HG02970 (cell line): ENCODE measurements at regions not wholly inside any gene's neighbourhood (a gene's known extent, or its start where the extent isn't known, plus 50 kb on each side); places are given as distances from the start of the nearest gene placed in this dataset.
"Not testable (repeated sequence)": the region's sequence is repeated elsewhere in the genome, so short reads cannot be mapped to it uniquely, and the experiment has no call there.

ENCODE experiments used
- ATAC-seq: cut with Tn5 transposase; IDR thresholded peaks from one replicate; pipeline ENCODE4 v1.9.1; 2021; ENCODE audit warnings: mild to moderate bottlenecking, moderate library complexity, moderate number of reproducible peaks; ENCODE audit not compliant: unreplicated experiment, low FRiP score

GRCh38 chr21:16102113-16102512 is 372.3 kb downstream of the USP25 start:
- ATAC-seq, result no peak

DNA sequence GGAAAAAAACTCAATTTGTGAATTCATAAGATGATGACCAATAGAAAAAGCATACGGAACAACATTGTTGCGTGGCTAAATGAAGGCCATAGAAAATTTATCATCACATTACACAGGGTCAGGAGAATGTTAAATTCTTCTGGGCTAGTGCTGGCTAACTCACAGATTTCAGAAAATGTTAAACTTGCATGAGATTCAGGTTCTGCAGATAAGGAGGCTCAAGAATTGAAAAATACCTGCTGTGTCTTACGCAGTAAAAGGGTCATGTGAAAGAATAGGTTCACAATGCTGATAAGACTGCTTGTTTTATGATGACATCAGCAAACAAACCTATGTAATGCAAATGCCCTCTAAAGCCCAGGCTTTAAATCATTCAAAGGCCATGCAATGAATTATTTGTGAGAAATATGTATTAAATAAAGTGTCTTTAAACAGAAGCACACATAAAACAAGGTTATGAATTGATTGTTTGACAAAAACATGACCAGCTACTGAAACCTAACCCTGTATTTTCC is 378.8 kb downstream of the USP25 start:
- ATAC-seq, result no peak

- no peak for ATAC-seq
Observed at GRCh38 chr21:16113052-16113715, 383.4 kb downstream of the USP25 start.

- ATAC-seq, result no peak
Observed at GRCh38 chr21:16115461-16115860, 385.7 kb downstream of the USP25 start.

DNA sequence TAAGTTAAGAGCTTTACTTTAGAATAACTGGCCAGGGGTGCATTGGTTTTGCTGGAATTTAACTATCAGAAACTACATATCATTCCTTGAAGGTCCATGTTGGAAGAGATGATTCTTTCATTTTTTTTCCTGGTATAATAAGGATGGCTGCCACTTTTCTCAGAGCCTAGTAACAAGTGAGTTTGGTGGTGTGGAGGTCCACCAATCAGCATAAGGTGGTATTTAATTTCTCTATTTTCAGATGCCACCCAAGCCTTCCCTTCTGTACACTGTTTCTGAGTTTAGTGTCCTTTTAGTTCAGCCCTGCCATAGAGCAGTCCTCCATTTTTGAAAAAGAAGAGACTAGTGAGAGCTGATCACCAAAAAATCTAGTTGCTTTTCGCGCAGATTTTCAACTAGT is 386.3 kb downstream of the USP25 start:
- no peak for ATAC-seq

DNA sequence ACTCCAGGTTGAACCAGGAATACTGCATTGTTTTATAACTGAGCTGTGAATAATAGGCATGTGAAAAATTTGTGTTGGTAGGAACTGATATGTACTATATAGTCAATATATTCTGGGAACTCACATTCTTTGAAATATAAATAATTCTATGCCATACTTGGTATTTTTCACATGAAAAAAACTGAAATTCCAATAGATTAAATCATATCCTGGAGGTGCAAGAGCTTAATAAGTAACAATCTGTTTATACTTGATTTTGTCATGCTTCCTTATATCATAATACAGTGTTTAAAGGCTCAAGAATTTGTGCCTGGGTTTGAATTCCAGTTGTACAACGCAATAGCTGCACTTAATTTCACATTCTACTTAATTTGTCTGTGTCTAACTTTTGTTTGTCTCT is 387.0 kb downstream of the USP25 start:
- no peak for ATAC-seq

GRCh38 chr21:16117331-16117730 is 387.5 kb downstream of the USP25 start:
- ATAC-seq, result no peak

DNA sequence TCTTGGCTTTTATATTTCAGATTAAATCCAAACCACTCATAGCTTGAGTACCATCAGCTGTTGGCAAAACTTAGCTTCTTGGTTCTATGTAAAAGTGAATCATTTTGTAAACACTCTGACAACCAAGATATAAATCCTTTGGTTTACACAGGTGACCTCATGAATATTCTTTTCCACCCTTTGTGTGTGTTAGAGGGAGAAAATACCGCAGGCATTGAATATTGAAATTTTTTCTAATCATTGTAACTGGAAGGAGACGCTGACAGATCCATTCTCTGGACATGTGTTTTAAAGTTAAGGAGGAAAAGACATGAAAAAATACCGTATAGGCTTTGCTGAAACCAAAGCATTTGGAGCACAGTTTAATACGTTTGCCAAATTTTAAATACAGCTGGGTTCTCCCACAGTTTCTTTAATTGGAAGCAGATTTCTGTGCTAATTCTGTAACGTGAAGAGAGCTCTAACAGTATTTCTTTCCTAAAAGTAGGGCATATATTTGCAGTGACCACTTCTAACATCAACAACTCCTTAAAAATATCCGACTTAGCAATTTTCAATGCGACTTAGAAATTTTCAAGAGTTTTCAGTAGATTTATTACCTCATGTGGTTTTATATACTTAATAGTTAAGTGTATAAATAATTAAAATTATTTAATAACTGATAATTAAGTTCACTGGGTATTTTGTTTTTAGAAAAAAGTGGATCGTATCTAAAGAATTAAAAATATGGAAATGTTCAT is 388.2 kb downstream of the USP25 start:
- ATAC-seq, result no peak

DNA sequence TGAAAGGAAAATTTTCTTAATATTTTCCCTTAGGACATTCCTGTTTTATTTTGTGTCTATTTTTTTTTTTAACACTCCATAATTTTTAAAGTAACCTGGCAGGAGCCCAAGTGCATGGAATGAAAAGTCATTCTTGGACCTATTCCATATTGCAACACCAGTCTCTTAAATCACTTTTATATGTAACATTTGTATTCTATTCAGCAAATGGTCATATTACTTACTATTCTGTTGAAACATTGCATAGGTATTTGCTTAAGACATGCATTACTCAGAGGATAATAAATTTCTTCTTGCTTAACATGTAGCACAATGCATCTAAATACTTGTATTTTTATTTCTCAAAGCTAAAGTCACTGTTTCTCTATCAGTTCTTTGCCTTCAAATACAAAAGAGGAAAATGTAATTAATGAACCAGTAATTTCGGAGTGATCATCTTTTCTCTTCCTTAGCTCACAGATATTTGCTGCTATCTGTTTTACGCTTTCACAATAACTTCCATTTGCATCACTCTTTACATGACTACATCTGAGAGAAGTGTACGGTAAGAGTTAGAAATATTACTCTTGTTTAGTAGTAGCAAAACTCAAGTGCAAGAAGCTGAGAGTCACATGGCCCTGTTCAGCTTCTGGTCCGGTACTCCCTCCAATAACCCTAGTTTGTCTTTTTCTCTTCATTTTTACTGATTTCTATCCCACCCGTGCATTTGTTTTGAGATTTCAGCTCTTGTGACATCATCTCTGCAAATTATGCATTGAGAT is 394.8 kb downstream of the USP25 start:
- ATAC-seq, result no peak

DNA sequence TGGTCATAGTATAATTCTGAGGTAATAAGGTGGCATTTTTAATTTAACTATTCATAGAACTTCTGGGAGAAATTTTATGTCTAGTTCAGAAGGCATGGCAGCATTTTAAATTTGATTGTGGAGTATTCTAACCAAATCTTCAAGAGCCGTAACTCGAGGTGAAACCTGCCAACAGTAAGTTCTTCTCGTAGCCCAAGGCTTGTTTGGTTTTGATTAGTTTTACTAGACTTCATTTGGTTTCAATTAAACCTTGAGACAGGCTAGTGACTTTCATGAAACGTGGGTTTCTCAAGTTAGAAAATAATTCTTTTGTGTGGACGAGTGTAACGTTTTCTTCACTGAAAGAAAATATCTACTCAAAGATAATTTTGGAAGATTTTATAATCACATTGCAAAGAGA is 395.5 kb downstream of the USP25 start:
- no peak for ATAC-seq

DNA sequence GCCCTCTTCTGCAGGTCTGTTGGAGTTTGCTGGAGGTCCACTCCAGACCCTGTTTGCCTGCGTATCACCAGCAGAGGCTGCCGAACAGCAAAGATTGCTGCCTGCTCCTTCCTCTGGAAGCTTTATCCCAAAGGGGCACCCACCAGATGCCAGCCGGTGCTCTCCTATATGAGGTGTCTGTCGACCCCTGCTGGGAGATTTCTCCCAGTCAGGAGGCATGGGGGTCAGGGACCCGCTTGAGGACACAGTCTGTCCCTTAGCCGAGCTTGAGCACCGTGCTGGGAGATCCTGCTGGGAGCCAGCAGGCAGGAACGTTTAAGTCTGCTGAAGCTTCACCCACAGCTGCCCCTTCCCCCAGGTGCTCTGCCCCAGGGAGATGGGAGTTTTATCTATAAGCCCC is 402.7 kb downstream of the USP25 start:
- ATAC-seq, result not testable (repeated sequence)

- no peak for ATAC-seq
Observed at GRCh38 chr21:16133248-16133647, 403.5 kb downstream of the USP25 start.

DNA sequence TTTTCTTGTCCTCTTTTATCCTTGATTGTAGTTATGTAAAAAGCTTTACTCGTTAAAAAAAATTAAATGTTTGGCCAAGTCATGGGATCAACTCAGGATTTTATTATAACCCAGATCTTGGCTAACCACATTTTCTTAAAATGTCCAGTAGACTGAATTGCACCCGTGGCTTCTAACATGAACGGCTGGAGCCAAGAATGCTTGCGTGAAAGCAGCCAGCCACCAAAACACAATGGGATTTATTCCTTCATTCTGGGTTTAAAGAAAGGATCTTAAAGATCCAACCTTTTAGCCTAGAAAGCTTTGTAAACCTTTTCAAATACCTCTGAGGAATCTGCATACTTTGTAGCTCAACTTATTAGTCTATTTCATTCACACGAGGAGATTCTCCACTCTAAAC is 404.4 kb downstream of the USP25 start:
- no peak for ATAC-seq

GRCh38 chr21:16137106-16137505 is 407.3 kb downstream of the USP25 start:
- no peak for ATAC-seq

- ATAC-seq, result no peak
Observed at GRCh38 chr21:16145052-16145451, 415.3 kb downstream of the USP25 start.

DNA sequence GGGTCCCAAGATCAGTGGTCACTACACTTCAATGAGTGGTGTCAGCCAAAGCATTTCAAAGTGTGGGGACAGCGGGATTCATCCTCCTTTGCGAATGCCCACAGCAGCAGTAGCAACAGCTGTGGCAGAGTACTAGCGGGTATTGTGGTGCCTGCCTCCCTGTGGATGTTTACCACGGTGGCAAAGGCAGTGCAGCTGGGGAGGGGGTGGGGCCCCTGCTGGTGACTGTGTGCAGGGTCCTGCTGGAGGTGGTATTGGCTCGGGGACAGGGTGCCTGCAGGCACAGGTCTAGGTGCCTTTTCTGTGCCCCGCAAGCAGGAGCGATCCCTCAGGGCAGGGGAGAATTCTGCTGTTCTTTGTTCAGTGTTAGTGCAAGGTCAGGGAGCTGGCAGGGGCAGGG is 415.7 kb downstream of the USP25 start:
- ATAC-seq, result no peak

DNA sequence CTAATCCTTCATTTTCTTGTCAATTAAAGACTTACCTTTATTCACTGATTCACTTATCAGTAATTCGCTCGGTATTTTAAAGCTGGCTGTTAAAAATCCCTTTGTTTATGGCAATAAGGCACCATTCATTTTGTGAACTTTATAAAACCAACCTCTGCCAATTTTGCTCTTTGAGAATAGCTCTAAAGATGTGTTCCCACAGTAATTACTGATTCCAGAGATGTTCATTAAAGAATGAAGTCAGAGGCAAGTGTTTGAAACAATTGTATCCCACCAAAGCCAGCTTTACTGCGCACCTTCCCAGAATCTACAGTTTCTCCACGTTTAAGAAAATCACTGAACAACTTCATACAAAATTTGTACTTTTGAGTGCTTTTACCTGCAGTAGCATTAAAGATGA is 424.5 kb downstream of the USP25 start:
- no peak for ATAC-seq

DNA sequence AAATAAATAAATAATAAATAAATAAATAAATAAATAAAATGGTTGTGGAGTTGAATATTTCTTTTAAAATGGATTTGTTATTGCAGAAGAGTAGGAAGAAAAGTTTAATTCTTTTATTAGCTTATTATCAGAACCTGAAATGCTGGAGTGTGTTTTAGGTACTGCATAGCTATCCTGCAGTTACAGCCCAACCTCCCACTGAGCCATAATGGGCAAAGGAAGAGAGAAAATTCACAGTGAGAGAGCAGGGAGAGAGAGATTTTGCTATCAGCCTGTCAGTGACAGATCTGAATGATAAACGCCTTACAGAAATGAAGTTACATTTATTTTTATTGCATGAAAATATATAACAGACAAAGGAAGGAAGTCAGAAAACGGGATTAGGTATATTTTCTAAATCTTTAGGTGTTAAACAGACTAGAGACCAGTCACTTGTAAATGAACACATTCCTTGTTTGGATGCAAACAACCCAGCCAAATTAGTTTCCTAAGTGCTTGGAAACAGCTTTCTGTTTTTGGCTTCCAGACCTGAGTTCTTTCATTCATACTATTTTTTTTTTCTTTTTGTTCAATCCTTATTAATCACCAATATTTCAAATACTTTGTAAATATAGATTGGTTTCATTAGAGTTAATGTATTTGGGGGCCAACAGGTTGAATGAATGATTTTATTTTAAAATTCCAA is 425.3 kb downstream of the USP25 start:
- no peak for ATAC-seq

DNA sequence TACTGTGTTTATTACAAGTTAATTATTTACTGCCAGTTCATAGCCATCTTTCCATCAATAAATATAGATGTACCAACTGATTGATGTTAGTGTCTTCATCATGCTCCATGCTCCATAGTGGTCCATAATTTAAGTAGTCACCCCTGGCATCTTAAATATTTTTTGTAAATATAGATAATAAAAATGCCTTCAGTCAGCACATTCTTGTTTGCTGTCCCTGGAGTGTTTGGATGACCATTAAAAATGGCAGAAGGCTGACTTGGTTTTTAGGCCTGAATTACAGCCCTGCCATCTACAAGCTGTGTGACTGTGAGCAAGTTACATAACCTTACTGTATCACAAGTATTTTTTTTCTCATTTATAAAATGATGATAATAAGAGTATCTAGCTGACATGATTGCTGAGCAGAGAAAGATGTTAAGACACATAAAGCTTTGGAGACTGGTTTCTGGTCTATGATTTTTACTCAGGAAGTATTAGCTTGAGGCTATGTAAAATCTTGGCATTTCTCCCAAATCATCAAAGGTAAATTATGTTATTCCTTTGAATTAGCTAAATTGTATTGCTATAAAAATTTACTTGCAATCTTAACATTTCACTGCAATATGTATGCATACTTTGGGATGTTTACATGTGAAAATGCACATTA is 427.2 kb downstream of the USP25 start:
- no peak for ATAC-seq
